Naive B cell (primary cell): ENCODE measurements at regions not wholly inside any gene's neighbourhood (a gene's known extent, or its start where the extent isn't known, plus 50 kb on each side); places are given as distances from the start of the nearest gene placed in this dataset.

Experiments used
- ATAC-seq, 2 donors: fragments of 150-1000 bp; cut with Tn5 transposase; 2 replicates each; pipeline ENCODE4 v1.10.0; 2021; ENCODE audit warnings: low read depth in 2 of 2, mild to moderate bottlenecking in 2 of 2, moderate library complexity in 2 of 2
- DNase-seq: peaks from one replicate; pipeline ENCODE4 v3.0.0; 2022
- H3K27ac Mint-ChIP-seq, 6 donors: one replicate each; pipeline ENCODE4 v1.8.0; 2020 to 2022; ENCODE audit warnings: mild to moderate bottlenecking in 6 of 6, mixed read lengths in 6 of 6, moderate library complexity in 5 of 6, inconsistent platforms in 2 of 6
- H3K27me3 Mint-ChIP-seq, 3 donors: one replicate each; pipeline ENCODE4 v1.8.0; 2021 to 2022; ENCODE audit warnings: mixed read lengths in 3 of 3, mild to moderate bottlenecking in 1 of 3
- H3K36me3 Mint-ChIP-seq, 2 donors: one replicate each; pipeline ENCODE4 v1.8.0; 2020 to 2022; ENCODE audit warnings: mixed read lengths in 2 of 2, inconsistent platforms in 1 of 2, mild to moderate bottlenecking in 1 of 2
- H3K4me1 Mint-ChIP-seq, 3 donors: one replicate each; pipeline ENCODE4 v1.8.0; 2020 to 2022; ENCODE audit warnings: mixed read lengths in 3 of 3, inconsistent platforms in 1 of 3, mild to moderate bottlenecking in 1 of 3, moderate library complexity in 1 of 3
- H3K4me3 Mint-ChIP-seq, 8 donors: one replicate each; pipeline ENCODE4 v1.8.0; 2020 to 2022; ENCODE audit warnings: mild to moderate bottlenecking in 8 of 8, mixed read lengths in 8 of 8, moderate library complexity in 8 of 8, inconsistent platforms in 2 of 8
- H3K9me3 Mint-ChIP-seq, 7 donors: one replicate each; pipeline ENCODE4 v1.8.0; 2020 to 2022; ENCODE audit warnings: mixed read lengths in 7 of 7, mild to moderate bottlenecking in 5 of 7, inconsistent platforms in 2 of 7, moderate library complexity in 1 of 7

DNA sequence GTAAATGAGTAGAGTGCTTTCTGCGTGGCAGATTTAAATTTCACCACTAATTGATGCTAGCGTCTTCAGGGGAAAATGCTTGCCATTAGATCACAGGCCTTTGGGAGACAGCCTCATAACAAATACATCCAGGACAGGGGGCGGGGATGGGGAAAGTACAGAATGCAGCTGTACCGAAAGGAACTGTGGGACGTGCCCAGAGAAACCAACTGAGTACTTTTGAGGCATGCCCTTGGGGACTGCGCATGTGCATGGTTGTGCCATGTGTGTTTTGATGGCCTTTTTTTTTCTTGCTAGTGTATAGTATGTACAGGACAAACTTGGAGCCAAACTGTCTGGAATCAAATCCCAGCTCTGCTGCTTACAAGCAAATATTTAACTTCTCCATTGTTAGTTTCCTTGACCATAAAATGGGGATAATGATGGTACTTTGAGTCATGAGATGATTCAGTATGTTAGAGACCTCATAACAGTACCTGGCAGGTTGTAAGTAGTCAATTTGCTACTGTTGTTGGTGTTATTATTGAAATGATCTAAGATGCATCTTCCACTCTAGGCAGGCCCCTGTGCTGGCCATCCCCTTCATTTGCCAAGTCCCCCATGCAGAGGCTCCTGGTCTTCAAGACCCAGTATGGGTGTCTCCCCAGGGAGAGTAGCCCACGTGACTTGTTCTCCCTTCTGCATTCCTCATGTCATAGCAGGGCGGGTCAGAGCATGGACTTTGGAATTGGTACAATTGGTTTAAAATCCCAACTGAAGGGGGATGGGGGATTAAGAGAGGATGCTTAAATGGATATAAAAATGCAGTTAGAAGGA lies 68.3 kb upstream of the NPAS1 start:
- Mint-ChIP-seq H3K9me3 (no peaks in the 10 kb centered on the region), H3K27ac (peak overlapping the region in 2 of 6 donors; percentile 26 to 67), H3K36me3 (peaks cover 0 to 10% of the 10 kb centered on the region in 2 donors), H3K27me3 (no peaks in the 10 kb centered on the region), H3K4me1 (peaks cover 35 to 47% (median 36%) of the 10 kb centered on the region in 3 donors), H3K4me3 (no peak overlapping the region)
- DNase-seq (no peak), ATAC-seq (no peak)

DNA sequence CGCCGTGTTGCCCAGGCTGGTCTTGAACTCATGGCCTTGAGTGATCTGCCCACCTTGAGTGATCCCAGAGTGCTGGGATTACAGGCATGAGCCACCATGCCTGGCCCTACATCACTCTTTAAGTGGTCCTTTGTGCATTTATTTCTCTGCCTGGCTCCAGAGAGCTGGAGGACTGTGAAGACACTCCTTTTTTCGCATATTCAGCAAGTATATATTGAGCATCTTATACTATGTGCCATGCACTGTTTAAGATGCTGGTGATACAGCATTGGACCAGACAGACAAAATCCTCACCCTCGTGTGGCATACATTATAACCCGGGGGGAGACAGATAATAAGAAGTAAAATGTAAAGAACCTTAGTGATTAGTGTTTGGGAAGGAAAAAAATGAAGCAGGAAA lies 66.8 kb upstream of the NPAS1 start:
- Mint-ChIP-seq H3K4me1 (peaks cover 36 to 51% (median 38%) of the 10 kb centered on the region in 3 donors), H3K9me3 (no peaks in the 10 kb centered on the region), H3K27ac (peak overlapping the region in 2 of 6 donors; percentile 5 to 30), H3K27me3 (no peaks in the 10 kb centered on the region), H3K4me3 (no peak overlapping the region), H3K36me3 (peaks cover 0 to 10% of the 10 kb centered on the region in 2 donors)
- DNase-seq (no peak), ATAC-seq (no peak)

DNA sequence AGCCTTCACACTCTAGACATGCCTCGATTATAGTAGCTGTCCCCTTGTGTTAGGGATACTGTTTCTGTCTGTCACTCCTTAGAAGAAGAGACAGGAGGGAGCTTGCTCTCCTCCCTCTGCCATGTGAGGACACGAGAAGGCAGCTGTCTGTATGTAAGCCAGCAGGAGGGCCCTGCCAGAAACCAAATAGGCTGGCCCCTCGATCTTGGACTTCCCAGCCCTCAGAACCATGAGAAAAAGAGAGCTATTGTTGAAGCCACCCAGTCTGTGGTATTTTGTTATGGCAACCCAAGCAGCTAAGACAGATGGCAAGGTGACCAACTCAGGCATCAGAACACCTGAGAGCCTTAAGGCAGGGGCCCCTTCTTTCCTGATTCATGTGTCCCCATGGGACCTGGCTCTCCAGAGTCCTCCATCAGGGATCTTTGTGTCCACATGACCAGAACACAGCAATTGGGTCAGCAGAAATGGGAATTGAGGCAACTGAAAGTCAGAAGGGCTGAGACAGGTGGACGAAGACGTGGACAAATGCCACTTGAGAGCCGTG lies 65.6 kb upstream of the NPAS1 start:
- H3K27ac Mint-ChIP-seq = peak overlapping the region in 5 of 6 donors; percentile 13 to 95 (median 67)
- H3K27me3 Mint-ChIP-seq = no peaks in the 10 kb centered on the region
- H3K9me3 Mint-ChIP-seq = no peaks in the 10 kb centered on the region
- peaks cover 0 to 10% of the 10 kb centered on the region in 2 donors for H3K36me3 Mint-ChIP-seq
- DNase-seq (no peak), ATAC-seq (no peak)
- H3K4me1 Mint-ChIP-seq = peaks cover 36 to 51% (median 42%) of the 10 kb centered on the region in 3 donors
- H3K4me3 Mint-ChIP-seq = peak overlapping the region in 3 of 8 donors; percentile 42 to 70 (median 62)

GRCh38 chr19:46954502-46954992 lies 65.1 kb upstream of the NPAS1 start:
- no peaks in the 10 kb centered on the region for H3K9me3 Mint-ChIP-seq
- ATAC-seq = peak in 1 of 2 donors; percentile 23

DNA sequence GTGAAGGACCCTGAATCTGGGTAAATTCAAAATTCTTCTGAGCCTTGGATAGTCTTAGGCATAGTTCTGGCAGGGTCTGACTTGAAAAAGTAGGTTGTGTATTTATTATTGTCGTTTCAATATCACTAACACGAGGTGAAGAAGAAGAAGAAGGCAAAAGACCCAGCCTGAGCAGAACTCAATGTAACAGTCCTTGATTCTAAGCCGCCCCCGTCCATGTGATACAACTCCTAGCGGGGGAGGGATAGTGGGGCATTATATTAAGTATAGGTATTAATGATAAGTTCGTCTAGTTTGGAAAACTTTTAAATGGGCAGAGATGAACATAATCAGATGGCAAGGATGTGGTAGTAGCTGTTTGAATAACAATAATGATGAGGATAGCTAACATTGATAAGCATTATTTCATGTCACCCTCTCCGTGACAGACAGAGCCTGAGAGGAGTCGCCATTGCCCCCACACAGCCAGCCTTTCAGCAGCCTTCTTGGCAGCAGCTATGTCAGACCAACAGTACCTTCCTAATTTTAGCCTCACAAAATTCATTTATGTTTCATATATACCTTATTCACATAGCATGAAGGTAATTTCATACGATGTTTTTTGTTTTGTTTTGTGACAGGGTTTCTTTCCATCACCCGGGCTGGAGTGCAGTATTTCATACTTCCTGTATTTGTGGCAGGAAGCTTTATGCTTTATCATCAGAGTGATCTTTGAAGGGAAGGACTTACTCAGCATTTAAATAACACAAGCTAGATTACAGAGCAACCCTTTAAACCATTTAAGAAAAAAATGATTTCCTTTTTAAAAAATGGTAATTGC lies 64.4 kb upstream of the NPAS1 start:
- peak; percentile 12 for DNase-seq
- H3K4me3 Mint-ChIP-seq = peak overlapping the region; percentile 19 to 85 (median 72)
- H3K36me3 Mint-ChIP-seq = peaks cover 0 to 10% of the 10 kb centered on the region in 2 donors
- ATAC-seq = peak; percentile 55 to 69
- no peaks in the 10 kb centered on the region for H3K27me3 Mint-ChIP-seq
- H3K4me1 Mint-ChIP-seq = peaks cover 37 to 47% (median 42%) of the 10 kb centered on the region in 3 donors
- H3K9me3 Mint-ChIP-seq = no peaks in the 10 kb centered on the region
- H3K27ac Mint-ChIP-seq = peak overlapping the region in 5 of 6 donors; percentile 52 to 70 (median 67)

More at GRCh38 chr19:46954502-46954992, 65.1 kb upstream of the NPAS1 start:
- Mint-ChIP-seq H3K4me1 (peaks cover 36 to 51% (median 42%) of the 10 kb centered on the region in 3 donors), H3K27me3 (no peaks in the 10 kb centered on the region), H3K27ac (peak overlapping the region in 4 of 6 donors; percentile 13 to 95 (median 60)), H3K36me3 (peaks cover 0 to 10% of the 10 kb centered on the region in 2 donors), H3K4me3 (peak overlapping the region; percentile 19 to 85 (median 68))
- DNase-seq = no peak

DNA sequence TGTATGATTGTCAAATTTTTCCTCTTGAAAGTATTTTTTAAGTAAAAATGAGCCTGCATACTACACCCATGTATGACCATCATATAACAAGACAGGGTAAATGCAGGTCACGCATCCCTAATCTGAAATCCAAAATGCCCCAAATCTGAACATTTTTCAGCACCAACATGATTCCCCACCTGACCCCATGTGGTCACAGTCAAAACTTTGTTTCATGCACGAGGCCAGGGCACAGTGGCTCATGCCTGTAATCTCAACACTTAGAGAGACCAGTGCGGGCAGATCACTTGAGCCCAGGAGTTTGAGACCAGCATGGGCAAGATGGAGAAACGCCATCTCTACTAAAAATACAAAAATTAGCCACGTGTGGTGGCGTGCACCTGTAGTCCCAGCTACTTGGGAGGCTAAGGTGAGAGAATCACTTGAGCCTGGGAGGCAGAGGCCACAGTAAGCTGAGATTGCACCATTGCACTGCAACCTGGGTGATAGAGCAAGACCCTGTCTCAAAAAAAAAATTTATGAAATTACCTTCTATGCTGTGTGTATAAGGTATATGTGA lies 63.7 kb upstream of the NPAS1 start:
- peaks cover 0 to 10% of the 10 kb centered on the region in 2 donors for H3K36me3 Mint-ChIP-seq
- H3K4me3 Mint-ChIP-seq = peak overlapping the region in 3 of 8 donors; percentile 62 to 78 (median 71)
- H3K27me3 Mint-ChIP-seq = no peaks in the 10 kb centered on the region
- no peaks in the 10 kb centered on the region for H3K9me3 Mint-ChIP-seq
- ATAC-seq (no peak), DNase-seq (no peak)
- peak overlapping the region in 1 of 6 donors; percentile 52 for H3K27ac Mint-ChIP-seq
- H3K4me1 Mint-ChIP-seq = peaks cover 35 to 42% (median 42%) of the 10 kb centered on the region in 3 donors

DNA sequence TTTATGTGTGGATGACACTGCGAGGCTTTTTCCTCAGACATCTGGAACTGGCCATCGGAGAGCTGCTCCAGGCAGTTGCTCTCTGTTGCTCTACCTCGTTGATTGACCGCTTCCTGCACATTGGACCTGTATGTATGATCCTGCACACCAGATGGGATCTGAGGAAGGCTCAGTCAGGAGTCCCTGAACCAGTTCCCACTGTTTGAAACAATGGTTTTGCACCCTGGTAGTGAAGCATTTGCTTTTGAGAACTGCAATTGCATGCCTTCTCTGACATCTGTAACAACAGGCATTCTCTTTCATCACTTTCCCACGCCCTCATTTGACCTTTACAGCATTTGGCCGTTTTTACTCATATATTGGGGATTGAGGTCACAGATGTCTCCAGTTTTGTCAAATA lies 61.1 kb upstream of the NPAS1 start:
- Mint-ChIP-seq H3K4me3 (no peak overlapping the region), H3K9me3 (no peaks in the 10 kb centered on the region), H3K4me1 (peaks cover 35 to 43% (median 36%) of the 10 kb centered on the region in 3 donors), H3K36me3 (peaks cover 0 to 5% of the 10 kb centered on the region in 2 donors), H3K27ac (peak overlapping the region in 1 of 6 donors; percentile 29), H3K27me3 (no peaks in the 10 kb centered on the region)
- DNase-seq (no peak), ATAC-seq (no peak)

- H3K4me1 Mint-ChIP-seq = peaks cover 22 to 28% (median 22%) of the 10 kb centered on the region in 3 donors
- H3K27me3 Mint-ChIP-seq = no peaks in the 10 kb centered on the region
- DNase-seq = no peak
Observed at GRCh38 chr19:46959894-46960556, 59.6 kb upstream of the NPAS1 start.

DNA sequence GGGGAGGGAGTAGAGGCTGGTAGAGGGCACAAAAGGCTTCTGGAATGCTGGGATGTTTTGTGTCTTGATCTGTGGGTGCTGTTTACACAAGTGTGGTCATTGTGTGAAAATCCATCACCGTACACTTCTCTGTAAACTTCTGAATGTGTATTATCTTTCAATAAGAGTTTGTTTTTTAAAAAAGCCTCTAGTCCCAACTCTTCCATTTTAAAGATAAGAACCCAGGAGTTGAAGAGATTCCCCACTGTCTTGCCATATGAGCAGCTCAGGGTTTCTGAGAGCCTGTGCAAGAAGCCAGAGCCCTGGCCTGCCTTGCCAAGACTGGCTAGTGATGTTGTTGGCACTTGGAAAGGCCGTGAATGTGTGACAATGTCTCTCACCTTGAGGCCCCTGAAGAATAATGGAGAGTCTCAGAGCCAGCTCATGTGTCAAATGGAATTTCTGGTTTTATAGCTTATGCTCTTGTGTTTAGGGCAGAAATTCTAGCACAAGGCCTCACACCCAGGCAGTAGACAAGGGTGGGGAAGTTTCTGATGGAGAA lies 57.5 kb upstream of the NPAS1 start:
- Mint-ChIP-seq H3K27ac (no peak overlapping the region), H3K27me3 (no peaks in the 10 kb centered on the region), H3K9me3 (no peaks in the 10 kb centered on the region), H3K36me3 (peaks cover 0 to 8% of the 10 kb centered on the region in 2 donors), H3K4me3 (no peak overlapping the region), H3K4me1 (peaks cover 10 to 19% (median 18%) of the 10 kb centered on the region in 3 donors)
- no peak for ATAC-seq
- no peak for DNase-seq

More at GRCh38 chr19:46959894-46960556, 59.6 kb upstream of the NPAS1 start:
- no peaks in the 10 kb centered on the region for H3K36me3 Mint-ChIP-seq
- H3K4me3 Mint-ChIP-seq = no peak overlapping the region
- no peak overlapping the region for H3K27ac Mint-ChIP-seq
- ATAC-seq = no peak
- H3K9me3 Mint-ChIP-seq = no peaks in the 10 kb centered on the region

DNA sequence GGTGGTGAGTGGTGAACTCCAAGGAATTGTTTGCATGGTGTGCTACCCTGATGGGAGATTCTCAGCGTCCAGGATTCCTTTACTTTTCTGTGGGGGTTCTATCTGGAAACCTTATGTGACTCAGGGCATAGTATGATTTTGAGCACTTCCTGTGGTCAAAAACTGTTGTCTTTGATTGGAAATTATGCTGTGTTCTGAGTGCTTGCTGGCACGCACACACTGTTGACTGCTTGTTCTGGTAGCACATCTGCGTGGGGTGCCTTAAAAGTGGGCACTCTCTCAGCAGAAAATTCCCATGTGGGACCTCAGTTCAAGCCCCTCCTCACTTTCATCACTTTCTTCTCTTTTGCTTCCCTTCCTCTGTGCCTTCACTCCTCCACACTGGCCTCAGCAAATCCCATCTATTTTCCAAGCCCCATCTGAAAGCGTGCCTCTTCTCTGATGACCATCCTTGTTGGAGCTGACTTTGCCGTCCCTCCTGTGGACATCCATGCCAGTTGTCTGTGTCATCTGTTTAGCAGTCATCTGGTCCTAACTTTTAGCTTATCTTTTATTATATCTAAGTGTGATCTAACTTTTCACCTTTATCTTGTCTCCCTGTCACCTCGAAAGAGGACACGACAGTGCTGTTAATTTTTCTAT lies 56.4 kb upstream of the NPAS1 start:
- H3K36me3 Mint-ChIP-seq = peaks cover 9 to 17% of the 10 kb centered on the region in 2 donors
- no peak for ATAC-seq
- H3K4me3 Mint-ChIP-seq = no peak overlapping the region
- peaks cover 6 to 28% (median 28%) of the 10 kb centered on the region in 3 donors for H3K4me1 Mint-ChIP-seq
- DNase-seq = no peak
- H3K9me3 Mint-ChIP-seq = no peaks in the 10 kb centered on the region
- peak overlapping the region in 2 of 6 donors; percentile 1 to 44 for H3K27ac Mint-ChIP-seq
- no peaks in the 10 kb centered on the region for H3K27me3 Mint-ChIP-seq

- ATAC-seq (no peak), DNase-seq (no peak)
- Mint-ChIP-seq H3K4me3 (no peak overlapping the region), H3K9me3 (no peaks in the 10 kb centered on the region), H3K36me3 (peaks cover 10 to 17% of the 10 kb centered on the region in 2 donors), H3K27ac (peak overlapping the region in 4 of 6 donors; percentile 10 to 81 (median 66)), H3K4me1 (peaks cover 10 to 21% (median 18%) of the 10 kb centered on the region in 3 donors), H3K27me3 (no peaks in the 10 kb centered on the region)
Observed at GRCh38 chr19:46967578-46968032, 52.0 kb upstream of the NPAS1 start.
